Stimulated activated CD4-positive, alpha-beta T cell treated with anti-CD3 and anti-CD28 coated beads, Interleukin-2, amount 100 ng/mL, for 4 hours (primary cell): ENCODE measurements at regions not wholly inside any gene's neighbourhood (a gene's known extent, or its start where the extent isn't known, plus 50 kb on each side); places are given as distances from the start of the nearest gene placed in this dataset.

Experiments
- DNase-seq: peaks from one replicate; pipeline ENCODE4 v3.0.0-alpha.2; 2020; ENCODE audit warnings: low read depth

DNA sequence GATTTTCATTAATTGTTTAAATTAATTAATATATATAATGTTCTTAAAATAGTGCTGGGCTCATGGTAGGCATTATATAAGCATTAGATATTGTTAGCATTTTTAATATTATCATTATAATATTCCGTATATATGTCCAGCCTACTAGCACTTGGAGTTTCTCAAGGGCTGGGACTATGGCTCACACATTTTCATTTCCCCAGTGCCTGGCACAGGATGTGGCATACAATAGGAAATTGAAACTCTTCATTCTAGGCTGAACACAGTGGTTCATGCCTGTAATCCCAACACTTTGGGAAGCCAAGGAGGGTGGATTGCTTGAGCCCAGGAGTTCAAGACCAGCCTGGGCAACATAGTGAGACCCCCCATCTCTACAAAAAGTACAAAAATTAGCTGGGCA lies 170.4 kb downstream of the RSL24D1 start:
- no peak for DNase-seq

DNA sequence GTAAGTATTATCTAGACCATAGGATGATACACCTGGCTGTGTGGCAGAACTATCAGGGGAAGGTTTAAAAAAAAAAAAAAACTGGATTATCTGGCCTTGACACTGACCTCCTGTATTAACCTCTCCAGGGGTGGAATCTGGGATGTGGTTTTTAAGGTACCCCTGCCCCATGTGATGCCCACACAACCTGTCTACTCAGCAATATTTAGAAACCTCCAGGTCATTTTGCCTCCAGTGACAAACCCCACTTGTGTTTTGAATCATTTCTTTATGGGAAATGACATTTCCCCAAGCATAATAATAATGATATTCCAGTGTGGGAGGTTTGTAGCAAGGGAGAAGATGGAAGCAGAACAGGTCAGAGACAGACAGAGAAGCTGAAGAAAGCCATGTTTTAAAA lies 179.1 kb downstream of the RSL24D1 start:
- DNase-seq = no peak

GRCh38 chr15:55016225-55016624 lies 180.5 kb downstream of the RSL24D1 start:
- DNase-seq = no peak

DNA sequence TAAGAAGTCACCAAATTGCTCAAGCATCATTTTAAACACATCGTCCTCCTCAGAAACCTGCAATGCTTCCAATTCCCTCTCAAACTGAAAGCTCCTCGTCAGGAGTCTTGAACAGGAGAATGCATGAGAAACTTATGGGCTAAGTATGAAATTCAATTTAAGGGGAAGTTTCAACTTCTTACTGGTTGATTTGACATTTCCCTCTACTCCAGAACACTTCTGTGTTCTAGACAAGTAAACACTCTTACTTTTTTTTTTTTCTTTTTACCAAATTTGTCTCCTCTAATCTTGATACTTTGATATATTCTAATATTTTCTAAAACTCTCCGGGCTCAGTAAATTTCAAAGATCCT lies 181.7 kb downstream of the RSL24D1 start:
- DNase-seq = no peak

DNA sequence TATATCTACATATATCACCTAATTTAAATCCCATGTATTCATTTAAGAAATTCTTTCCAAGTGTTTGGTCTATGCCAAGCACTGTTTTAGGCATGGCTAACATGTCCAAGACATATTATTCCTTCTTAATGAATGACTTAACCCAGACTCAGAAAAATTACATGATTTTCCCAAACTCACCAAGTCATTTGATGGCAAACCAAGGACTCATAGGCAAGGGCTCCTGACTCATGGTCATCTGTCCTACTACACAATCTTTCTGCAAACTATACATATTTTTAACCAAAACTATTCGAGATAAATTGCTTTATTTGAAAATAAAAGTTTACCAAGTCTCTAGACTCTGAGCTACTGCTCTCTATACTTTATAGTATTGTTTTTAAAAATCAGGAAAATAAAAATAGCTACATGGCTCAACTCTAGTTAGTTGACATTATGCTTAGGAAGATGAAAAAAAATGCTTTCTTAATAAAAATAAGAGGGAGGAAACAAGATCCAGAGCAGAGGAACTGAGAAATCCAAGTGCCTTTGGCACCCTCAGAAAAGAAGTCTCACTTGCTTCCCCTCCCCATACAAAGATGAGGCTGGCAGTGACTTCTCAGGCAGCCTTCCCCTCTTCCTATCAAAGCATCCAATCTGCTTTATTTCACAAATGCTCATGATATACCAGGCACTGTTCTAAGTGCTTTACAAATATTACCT lies 182.2 kb downstream of the RSL24D1 start:
- no peak for DNase-seq

DNA sequence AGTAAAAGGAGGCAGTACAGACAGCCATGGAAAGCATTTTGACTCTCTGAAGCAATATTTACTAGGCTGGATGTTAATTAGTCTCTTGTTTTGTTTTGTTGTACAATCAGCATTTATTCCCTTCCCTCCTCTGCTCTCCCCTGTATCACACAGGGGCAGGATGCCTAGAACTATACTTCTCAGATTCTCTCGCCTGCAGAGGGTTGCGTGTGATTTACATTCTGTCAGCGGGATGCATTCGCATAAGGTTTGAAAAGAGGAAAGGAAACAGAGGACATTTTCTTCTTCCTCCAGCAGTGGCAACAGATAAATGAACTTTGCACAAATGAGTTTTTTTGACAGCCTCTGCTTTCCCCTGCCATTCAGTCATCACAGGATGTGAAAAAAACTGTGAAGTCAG lies 188.3 kb downstream of the RSL24D1 start:
- no peak for DNase-seq

DNA sequence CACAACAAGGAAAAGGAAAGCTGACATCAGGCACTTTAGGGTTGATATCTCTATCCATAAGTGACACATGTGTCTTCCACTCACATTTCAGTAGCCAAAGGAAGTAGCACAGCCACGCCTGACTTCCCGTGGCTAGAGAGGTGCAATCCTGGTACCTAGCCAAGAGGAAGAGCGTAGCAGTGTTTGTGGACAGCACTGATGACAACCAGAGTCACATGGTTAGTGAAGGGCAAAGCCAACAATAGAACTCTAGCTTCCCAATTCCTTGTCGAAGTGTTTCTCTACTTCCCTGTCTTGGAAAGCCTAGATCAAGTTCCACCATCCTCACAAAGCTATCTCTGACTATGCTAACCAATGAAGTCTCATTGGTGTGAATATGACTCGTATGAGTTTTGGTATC lies 189.2 kb downstream of the RSL24D1 start:
- DNase-seq = no peak

- DNase-seq = no peak
Observed at GRCh38 chr15:55005679-55006078, 191.1 kb downstream of the RSL24D1 start.

DNA sequence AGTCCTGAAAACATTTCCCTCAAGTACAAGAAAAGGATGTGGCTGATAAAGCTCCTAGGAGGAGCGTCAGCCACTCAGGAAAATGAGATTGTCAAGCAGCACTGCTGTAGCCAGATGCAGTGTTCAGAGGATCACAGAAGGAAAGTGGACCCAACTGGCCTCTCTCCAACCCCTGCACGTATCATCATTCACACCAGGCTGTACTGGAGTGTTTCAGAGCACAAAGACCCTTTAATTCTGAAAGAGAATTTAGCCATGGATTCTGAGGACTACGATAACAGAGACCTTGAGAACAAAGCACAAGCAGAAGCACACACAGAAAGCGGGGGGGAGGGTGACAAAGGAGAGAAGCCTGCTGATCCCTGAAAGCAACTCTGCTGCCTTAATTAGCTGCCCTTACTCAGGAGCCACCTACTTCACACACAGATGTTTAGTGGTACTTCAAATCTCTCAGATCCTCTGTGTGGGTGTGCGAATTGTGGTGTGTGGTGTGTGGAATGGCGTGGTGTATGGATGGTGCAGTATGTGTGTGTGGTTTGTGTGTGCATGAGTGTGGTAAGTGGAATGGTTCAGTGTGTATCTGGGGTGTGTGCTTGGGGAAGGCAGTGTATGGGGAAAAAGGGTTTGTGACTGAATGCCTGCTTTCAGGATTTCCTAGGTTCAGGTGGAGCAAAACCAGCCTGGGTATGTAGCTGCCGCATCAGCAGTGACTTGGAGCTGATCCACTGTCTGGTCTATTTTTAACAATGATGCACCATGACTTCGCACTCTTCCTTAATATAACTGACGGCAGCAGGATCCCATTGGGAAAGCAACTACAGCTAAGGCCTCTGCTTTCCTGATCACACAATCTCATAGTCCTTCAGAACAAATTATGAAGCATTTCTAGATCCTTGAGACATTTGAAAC lies 192.5 kb downstream of the RSL24D1 start:
- no peak for DNase-seq

- no peak for DNase-seq
Observed at GRCh38 chr15:54998661-54999060, 198.1 kb downstream of the RSL24D1 start.

GRCh38 chr15:54990793-54991192 lies 205.9 kb downstream of the RSL24D1 start:
- no peak for DNase-seq

DNA sequence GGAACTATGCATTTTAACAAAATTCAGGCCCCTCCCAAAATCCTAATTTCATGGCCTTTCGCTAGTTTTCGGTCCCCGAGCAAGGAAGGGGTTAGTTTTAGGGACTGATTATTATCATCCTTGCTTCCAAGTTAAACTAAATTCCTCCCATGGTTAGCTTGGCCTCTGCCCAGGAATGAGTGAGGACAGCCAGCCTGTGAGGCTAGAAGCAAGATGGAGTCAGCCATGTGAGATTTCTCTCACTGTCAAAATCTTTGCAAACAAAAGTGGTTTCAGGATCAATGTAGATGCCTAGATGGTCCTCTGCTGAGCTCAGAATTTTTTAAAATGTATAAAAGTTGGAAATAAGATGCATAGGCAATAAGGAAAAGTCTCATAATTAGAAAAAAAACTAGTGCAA lies 208.9 kb downstream of the RSL24D1 start:
- DNase-seq = no peak

DNA sequence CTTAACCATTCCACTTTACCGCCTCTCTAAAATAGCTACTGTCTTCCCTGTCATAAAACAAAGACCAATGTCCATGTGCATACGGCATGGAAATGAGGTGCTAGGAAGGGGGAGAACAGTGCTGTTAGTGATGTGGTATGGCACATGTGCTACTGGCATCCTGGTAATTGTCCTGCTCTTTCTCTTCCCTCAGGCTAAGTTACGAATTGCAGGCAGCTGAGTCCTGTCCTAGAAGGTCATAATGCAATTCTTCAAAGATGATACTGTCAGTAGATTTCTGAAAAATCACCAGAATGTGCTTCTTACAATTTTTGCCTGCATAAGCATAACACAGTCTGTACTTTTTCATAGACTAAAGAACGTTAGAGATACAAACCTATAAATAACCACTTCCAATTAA lies 216.8 kb downstream of the RSL24D1 start:
- no peak for DNase-seq

DNA sequence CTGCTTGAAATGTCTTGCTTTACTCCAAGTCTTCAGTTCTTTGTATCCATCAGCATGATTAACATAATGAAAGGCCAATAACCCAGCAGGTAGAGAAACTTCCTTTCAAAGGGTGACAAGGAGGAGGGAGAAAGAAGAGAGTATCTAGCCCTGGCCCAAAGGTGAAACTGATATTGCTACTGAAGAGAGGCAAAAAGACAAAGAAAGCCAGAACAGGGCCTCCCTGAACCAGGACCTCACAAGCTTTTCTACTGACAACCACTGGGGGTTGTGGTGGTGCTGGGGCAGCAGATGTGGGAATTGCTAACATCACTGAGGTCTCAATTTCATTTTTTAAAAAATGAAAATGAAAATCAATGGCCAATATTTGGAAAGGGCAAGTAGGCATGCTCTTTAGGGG lies 234.1 kb downstream of the RSL24D1 start:
- DNase-seq = no peak

GRCh38 chr15:54960266-54960665 lies 236.5 kb downstream of the RSL24D1 start:
- no peak for DNase-seq

DNA sequence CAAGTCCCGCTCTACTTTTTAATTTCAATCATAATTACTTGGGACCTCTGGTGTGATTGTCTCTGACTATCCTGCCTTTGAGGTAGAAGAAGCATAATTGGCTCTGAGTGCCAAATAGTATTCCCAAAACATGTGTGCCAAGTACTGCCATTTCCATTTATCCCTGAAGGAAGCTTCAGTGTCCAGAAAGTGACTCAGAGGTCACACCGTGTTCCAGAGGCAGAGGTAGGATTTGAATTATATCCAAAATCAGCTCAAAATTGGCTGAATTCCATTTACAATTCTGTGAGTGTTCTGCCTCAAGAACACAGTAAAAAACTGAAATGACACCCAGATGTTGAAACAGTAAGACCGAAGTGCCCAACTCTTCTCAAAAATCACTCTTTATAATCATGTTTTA lies 255.3 kb downstream of the RSL24D1 start:
- no peak for DNase-seq

DNA sequence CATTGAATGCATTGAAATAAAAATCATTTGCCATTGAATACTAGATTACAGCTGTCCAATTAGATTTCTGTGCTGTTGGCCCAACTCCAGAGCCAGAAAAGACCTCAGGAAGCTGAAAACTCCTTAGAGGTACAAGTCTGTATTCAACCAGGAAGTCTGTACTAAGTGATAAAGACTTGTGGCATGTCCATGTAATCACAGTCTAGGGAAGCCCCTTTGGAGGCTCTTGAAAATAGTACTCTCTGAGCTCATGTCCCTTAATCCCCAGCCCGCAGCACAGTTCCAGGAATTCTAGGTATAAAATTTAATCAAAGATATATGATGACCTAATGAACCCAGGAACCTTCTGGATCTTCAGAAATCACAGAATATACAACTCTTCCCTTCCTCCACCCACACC lies 279.4 kb downstream of the RSL24D1 start:
- DNase-seq = no peak

DNA sequence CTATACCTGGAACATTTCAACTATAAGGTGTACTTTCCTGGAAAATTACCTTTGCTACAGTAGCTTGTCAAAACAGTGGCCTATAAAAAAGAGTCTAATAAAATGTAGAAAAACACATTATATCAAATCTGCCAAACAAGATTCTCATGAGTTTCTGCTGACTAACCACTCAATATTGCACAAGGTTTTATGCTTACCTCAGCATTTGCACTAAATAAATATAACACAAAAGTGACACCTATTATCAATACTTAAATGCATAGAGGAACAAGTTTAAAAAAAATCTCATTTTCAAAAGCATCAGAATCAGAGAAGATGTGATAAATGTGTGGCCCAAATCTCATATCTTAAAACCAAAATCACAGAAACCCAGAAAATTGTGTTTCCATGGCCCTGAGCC lies 281.4 kb downstream of the RSL24D1 start:
- DNase-seq = no peak

DNA sequence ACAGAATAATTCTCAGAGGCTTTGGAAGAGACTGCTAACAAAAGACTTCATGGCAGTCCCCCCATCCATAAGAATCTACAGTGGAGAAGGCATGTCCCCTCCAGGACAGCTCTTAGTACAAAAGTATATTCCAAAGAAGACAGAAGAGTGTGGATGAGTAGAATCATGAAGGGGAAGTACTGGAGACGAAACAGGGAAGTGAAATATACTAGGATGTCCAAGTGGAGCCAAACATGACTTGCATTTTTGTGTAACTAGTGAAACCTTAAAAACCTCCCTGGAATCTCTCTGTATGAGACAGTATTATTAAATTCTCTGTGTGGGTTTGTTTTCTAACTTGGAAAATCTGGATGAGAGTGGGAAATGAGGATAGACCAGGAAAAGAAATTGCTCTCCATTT lies 312.4 kb downstream of the RSL24D1 start:
- no peak for DNase-seq

- DNase-seq = no peak
Observed at GRCh38 chr15:54859982-54860381, 336.8 kb downstream of the RSL24D1 start.

GRCh38 chr15:54854667-54855066 lies 342.1 kb downstream of the RSL24D1 start:
- DNase-seq = no peak

DNA sequence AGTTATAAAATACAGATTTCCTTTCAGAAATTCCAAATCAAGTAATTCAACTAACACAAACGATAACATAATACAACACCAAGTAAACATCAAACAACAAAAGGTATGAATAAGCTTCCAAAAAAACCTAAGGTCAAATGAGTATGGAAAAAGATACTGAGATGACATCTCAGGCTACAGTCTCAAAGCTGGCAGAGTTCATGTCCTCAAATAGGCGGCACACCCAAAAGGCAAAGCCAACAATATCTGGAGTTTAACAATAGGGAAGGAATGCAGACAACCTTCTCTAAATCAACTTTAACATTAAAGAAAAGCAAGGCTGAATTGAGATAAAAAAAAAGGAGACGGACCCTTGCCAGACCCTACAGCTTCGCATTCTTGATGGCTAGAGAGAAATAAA lies 346.6 kb downstream of the RSL24D1 start:
- DNase-seq = no peak

DNA sequence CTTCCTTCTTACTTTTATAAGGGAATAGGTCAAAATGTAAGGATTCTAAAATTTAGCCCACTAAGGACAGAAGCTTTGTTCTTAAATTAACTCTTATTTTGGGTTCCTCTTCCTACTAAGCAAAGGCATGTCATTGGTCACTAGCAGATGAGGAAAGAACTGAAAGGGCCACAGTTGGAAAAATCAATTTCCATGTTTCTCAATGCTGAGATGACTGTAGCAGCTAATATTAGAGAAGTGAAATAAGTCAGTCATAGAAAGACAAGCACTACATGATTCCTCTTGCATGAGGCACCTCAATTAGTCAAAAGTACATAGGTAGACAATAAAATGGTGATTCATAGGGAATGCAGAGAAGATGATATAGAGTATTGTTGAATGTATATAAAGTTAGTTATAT lies 353.7 kb downstream of the RSL24D1 start:
- no peak for DNase-seq
